NCI-H146 treated with DMSO at 0.1 percent for 48 hours (cell line): ENCODE measurements at regions not wholly inside any gene's neighbourhood (a gene's known extent, or its start where the extent isn't known, plus 50 kb on each side); places are given as distances from the start of the nearest gene placed in this dataset.
"Not testable (repeated sequence)": the region's sequence is repeated elsewhere in the genome, so short reads cannot be mapped to it uniquely, and the experiment has no call there.

Source experiments
- DNase-seq: peaks from one replicate; lab custom pipeline; 2025; ENCODE audit not compliant: unreplicated experiment; lab: John Stamatoyannopoulos, UW

DNA sequence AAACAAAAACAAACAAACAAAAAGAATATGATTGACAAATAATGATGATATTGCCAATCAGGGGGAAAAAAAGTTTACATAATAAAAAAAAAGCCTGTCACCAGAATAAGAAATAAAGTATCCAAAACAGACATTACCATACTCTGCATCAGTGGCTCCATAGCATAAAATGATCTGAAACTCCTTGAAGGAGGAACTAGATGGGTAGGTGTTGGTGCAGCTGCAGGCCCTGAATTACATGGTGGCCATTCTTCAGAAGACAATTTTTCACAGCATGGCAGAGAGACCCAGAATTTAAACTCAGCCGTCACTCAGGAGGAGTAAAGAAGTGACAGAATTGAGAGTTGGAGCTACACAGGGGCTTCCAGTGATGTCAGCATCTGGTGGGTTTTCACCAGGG is 60.2 kb downstream of the GLUL start:
- DNase-seq, result no peak

DNA sequence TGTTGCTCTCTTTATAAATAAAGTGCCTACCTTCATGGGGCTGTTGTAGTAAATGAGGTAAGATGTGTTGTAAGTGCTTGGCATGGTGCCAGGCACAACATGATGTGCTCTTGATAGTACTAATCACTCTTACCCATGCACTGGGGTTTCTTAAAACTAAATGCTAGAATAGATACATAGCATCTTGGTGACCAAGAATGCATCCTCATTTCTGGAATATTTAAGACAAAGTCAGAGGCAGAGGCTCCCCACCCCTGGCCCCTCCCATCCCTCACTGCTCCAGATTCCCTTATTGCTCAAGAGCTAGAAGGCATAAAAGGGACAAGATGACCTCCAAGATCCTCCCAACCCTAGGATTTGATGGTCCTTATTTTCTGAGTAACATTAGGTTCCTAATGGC is 61.3 kb downstream of the GLUL start:
- DNase-seq, result no peak

DNA sequence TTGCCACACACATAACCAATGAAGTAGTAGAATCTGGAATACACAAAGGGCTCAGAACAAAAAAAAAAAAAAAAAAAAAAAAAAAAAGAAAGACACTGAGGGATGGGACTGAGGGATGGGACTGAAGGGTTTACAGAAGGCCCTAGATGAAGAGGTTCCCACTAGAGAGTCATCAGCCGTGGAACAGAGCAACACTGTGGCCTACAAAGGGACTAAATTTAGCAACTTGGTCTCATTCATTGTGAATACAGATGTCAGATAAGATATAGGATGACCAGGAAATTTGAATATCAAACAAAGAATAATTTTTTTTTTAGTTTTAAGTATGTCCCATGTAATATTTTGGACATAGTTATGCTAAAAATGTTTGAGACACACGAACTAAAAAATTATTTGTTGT is 62.1 kb downstream of the GLUL start:
- DNase-seq, result no peak

DNA sequence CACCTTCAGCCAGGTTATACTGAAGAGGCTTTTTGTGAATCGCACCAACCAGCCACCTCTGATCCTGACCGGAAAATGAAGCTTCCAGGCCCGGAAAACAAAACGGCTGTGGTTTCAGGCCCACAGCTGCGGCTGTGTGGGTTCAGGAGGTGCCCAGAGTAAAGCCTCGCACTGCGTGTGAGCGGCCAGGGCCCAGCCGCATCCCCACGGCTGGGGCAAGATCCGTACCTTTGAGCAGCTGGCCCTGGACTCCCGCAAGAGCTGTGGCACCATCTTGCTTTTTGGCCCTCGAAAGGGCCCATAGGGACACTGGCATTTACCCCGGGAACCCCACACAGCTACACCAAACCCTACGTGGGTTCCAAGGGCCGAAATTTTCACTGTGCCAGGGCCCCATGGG is 63.0 kb downstream of the GLUL start:
- DNase-seq, result no peak

DNA sequence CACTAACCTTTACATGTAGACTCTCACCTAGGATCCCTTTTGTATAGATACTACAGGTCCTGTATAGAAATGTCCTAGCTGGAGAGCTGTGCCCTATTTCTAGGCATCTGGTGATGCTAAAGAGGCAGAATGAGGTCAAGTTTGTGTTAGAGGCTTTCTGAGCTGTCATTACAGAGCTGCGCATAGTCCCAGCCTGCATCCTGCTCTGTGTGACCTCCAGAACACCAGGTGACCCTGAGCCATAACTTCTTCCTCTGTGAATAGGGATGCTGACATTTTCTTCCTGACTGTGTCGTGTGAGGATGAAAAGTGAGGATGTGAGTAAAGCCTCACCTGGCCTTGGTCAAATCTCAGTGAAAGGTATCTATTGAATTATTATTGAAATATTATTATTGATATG is 66.3 kb downstream of the GLUL start:
- no peak for DNase-seq

DNA sequence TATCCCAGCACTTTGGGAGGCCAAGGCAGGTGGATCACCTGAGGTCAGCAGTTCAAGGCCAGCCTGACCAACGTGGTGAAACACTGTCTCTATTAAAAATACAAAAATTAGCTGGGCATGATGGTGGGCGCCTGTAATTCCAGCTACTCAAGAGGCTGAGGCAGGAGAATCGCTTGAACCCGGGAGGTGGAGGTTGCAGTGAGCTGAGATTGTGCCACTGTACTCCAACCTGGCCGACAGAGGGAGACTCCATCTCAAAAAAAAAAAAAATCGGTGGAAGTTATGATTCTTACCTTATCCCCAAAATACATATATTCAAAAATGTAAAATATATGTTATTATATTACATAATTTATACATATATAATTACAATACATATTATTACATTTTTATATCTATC is 70.1 kb downstream of the GLUL start:
- DNase-seq, result not testable (repeated sequence)

DNA sequence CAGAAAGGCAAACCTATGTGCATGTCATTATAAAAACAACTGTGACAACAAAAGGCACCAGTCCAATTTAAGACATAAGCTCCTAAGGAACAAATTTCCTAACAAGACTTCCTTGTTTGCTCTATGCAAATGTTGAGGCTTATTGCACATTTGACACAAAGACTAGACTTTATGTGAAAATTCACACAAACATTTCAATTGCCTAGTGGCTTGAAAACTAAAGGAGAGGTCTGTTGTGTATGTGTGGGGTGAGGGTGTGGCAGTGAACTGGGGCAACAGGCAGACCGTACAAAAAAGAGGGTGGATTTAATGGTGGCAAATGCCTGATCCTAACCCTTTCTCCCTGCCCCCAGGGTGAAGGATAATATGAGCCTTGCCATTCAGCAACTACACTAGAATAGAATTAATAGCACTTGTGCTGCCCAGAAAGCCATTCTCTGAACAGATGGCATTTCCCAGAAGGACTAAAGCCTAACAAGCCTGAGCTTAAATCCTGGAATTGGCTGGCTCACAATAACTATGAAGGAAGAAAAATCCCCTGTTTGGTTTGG is 73.9 kb downstream of the GLUL start:
- DNase-seq, result no peak

DNA sequence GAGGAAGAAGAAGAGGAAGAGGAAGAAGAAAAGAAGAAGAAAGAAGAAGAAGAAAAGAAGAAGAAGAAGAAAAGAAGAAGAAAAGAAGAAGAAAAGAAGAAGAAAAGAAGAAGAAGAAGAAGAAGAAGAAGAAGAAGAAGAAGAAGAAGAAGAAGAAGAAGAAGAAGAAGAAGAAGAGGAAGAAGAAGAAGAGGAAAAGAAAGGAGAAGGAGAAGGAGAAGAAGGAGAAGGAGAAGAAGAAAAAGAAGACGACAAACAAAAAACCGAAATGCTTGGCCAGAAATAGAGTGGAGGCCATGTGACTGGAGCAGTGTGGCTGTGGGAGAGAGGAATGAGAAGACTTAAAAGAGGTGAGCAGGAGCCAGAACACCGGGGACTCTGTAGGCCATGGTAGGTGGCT is 75.1 kb downstream of the GLUL start:
- not testable (repeated sequence) for DNase-seq

DNA sequence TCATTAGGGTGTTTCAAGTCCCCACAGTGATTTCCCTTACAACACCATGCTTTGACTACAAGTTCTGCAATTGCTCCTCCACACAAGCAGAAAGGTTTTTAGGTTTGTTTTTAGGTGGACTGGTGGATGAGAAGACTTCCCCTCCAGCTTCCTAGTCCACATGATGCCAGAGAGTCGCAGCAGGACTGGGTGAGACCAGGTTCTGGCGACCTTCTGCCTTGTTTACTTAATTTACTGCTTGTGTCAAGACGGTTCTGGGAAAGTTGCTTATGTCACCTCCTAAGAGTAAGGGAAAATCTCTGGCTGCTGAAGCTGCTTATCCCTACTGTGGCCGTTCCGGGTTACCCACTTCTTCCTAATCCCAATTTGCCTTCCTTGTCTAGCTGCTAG is 76.4 kb downstream of the GLUL start:
- no peak for DNase-seq

DNA sequence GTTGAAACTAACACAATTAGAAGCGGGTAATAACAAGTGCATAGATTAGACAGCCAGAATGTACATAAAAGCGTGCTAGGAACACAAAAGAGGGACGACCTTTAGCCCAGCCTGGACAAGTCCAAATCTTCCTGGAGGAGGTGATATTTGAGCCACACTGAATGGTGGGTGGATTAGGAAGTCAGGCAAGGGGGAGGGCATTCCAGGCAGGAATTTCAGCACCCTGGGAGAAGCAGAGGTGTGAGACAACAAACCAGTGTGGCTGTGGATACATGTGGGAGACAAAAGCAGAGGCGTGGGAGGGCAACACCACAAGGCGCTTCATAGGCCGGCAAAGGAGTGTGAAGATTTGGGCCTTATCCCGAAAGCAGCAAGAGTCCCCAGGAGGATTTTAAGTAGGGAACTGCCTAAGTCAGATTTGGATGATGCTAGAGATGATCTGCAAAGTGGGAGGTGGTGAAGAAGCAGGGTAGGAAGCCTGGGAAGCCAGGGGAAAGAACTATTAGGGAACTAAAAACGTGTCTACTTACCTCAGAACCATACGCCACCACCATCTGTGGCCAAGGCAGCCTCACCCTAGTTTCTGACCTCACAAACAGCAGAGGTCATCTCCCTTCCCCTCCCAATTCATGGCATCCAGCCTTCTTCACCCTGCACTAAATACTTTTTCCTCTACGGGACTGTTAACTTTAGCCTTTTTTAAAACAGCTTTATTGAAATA is 81.8 kb downstream of the GLUL start:
- DNase-seq, result no peak

DNA sequence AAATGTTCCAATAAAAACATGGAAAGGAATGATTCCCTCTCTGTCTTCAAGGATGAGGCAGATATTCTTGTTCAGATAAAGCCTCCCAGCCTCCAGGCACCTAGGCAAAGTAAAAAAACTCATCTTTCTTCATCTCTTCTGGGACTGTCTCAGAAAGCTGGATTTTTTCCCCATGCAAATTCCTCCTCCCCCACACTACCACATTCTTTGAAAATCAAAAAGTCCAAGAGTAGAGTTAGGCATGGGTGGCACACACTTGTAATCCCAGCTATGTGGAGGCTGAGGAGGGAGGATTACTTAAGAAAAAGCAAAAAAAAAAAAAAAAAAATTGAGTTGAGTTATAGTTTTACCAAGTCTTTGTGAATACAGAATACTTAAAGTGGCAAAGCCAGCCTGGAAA is 82.8 kb downstream of the GLUL start:
- DNase-seq, result no peak

DNA sequence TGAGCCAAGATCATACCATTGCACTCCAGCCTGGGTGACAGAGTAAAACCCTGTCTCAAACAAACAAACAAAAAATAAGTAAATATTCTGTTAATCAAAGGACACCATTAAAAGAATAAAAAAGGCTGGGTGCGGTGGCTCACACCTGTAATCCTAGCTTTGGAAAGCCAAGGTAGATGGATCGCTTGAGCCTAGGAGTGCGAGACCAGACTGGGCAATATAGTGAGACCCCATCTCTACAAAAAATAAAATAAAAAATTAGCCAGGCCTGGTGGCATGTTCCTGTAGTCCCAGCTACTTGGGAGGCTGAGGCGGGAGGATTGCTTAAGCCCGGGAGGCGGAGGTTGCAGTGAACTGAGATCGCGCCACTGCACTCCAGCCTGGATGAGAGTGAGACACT is 84.1 kb downstream of the GLUL start:
- DNase-seq, result not testable (repeated sequence)

DNA sequence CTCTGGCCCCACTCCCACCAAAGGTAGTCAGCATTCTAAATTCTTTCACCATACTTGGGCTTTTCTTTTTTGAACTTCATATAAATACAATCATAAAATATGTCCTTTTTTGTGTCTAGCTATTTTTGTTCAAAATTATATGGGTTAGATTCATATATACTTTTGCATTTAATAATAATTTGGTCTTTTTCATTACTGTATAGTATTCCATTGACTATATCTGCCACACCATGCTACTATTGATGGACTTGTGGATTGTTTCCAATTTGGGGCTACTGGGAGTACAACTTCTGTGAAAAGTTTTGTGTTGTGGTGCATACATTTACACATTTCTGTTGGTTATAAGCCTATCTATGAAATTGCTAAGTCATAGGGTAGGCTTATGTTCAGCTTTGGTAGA is 85.7 kb downstream of the GLUL start:
- no peak for DNase-seq

DNA sequence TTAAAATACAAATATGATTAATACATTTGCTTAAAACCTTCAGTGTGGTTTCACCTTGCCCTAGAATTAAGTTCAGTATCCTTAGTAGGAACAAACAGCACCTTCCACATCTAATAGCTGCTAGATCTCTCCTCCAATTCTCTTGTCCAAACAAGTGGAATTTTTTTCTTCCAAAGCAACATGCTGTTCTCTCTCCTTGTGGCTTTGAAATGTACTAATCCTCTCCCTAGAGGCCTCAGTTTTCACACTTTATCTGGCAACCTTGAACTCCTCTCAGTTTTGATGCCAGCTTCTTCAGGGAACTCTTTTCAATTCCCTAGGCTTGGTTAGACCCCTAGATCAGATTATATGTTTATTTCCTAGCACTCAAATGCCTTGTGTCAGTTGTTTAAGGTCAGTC is 87.0 kb downstream of the GLUL start:
- no peak for DNase-seq

DNA sequence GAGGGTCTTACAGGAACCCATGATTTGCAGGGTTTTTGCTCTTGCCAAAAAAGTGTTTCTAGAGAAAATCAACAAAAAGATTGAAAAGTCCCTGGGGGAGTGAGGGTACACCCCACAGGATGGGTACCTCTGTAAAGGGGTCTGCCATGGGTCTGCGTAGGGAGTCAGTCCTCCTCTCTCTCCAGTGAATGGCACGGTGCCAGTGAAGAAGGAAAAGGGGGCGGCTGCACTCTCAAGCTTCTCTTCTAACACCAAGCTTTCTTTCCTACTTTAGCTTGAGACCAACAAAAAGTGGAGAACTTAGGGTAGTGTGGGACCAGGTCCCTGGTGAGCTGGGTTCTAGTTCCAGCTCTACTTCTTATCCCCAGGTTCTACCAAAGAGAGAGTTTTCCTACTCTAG is 87.4 kb downstream of the GLUL start:
- DNase-seq, result no peak

DNA sequence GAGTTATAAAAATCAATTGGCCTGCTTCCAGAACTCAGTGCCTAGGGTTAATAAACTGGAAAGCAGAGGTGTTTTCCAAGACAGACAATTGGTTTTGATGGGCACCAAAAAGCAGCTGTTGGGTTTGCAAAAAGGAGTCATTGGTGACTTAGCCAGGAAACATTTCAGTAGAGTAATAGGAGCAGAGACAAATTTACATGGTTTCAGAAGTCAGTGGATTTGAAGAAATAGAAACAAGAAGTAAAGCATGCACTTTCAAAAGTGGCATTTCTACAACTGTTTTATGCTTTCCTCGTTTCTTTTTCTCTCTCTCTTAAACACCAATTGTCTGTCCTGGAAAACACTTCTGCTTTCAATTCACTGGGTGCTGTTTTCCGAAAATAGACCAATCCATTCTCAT is 87.8 kb downstream of the GLUL start:
- no peak for DNase-seq

DNA sequence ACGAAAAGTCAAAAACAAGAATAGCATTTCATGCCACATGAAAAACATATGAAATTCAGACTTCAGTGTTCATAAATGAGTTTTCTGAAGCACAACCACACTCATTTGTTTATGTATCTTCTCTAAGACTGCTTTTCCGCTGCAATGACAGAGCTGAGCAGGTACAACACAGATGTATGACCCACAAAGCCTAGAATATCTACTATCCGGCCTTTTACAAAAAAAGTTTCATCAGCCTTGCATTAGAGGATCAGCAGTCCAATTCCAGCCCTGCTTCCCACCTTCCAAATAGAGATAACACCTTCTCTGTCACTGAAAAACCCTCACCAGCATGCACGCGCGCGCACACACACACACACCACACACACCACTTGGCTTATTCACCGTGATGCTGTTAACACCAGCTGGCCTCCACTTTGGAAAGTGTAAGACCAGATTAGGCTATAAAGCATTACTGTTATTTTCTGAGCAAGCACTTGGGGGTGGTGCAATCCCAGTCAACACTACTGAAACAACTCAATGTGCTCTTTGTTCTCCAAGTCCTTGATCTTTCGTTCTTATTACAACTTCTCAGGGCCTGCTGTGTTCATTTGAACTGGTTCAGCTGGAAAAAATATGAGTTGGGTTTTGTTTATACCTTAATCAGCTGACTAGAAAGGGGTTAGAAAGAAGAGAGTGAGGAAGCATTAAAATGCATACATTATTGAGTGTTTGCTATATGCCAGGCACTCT is 90.0 kb downstream of the GLUL start:
- no peak for DNase-seq

DNA sequence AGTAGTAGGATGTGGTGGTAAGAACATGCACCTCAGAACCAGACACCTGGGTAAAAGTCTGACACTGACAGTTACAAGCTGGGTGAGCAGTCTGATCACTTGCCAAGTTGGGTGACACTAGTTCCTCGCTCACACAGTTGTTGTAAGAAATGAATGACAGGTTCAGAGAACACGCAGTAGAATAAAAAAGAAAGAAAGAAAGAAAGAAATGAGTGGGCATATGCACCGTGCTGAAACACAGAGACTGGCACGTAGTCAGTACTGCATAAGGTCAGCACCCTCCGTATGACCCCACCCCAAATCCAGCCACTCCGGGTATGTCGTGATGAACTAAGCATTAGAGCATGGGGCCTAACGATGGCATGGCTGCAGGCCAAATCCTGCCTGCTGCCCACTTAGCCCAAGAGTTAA is 90.6 kb downstream of the GLUL start:
- no peak for DNase-seq

DNA sequence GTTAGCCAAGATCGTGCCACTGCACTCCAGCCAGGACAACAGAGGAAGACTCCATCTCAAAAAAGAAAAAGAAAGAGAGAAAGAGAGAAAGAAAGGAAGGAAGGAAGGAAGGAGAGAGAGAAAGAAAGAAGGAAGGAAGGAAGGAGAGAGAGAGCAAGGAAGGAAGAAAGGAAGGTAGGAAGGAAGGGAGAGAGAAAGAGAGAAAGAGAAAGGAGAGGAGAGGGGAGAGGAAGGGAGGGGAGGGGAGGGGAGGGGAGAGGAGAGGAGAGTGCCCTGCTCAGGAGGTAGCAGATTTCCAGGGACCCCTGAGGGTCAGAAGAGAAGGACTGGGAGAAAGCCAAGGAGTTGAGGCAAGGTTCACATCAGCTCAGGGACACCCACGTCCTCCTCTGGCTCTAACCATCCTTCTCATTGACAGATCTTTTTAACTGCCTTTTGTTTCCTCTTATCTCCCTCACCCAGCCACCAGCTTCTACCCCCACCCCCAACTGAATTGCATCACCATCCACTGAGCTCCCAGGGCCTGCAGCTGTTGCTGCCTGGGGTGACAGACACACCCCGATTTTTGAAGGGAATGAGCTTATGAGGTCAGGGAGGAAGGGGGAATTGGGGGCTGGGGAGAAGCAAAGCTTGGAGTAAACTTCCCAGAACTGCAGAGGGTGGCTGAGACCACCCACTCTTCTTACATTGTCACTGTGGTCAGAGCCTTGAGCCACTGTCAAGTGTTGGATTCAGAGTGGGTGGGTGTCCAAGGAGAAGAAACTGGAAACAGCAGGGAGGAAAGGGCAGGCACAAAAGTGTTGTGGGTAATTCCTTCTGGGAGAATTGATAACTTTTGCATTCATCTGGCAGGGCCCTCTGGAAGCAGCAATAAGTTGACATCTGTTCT is 91.6 kb downstream of the GLUL start:
- no peak for DNase-seq

DNA sequence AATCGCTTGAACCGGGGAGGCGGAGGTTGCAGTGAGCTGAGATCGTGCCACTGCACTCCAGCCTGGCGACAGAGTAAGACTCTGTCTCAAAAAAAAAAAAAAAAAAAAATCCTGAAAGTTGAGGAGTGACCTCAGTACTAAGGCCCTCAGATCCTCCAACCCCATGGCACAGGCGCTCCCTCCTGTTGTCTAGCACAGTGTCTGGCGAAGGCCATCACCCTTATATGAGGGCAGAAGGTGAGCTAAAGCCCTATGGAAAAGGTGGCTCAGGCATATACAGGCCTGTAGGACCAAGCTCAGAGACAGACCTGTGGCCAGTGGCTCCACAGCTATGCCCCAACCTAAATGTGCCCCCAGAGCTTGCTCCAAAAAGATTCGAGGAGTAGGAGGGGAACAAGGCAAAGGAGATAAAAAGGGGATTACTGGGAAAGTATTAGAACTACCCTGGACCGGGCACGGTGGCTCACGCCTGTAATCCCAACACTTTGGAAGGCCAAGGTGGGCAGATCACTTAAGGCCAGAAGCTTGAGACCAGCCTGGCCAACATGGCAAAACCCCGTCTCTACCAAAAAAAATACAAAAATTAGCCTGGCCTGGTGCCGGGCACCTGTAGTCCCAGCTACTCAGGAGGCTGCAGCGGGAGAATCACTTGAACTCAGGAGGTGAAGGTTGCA is 92.4 kb downstream of the GLUL start:
- DNase-seq, result not testable (repeated sequence)

DNA sequence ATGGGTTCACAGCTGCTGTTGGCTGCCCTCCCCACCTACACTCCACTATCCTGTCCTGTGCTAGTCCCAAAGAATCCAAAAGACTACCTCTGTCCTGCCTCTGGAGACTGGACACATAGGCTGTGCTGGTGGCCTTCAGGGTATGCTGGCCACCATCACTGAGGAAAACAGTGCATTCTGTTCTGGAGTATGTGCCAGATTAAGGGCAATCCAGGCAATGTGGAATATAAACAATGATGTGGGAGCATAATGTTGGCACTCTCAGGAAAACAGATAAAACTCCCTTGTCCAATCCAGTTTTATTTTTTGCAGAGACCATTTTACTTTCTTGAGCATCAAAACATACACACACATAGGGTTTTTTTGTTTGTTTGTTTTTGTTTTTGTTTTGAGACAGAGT is 94.3 kb downstream of the GLUL start:
- DNase-seq, result no peak
